ENCODE measurements at regions not wholly inside any gene's neighbourhood (a gene's known extent, or its start where the extent isn't known, plus 50 kb on each side); places are given as distances from the start of the nearest gene placed in this dataset.
"Not testable (repeated sequence)": the region's sequence is repeated elsewhere in the genome, so short reads cannot be mapped to it uniquely, and the experiment has no call there.

DNA sequence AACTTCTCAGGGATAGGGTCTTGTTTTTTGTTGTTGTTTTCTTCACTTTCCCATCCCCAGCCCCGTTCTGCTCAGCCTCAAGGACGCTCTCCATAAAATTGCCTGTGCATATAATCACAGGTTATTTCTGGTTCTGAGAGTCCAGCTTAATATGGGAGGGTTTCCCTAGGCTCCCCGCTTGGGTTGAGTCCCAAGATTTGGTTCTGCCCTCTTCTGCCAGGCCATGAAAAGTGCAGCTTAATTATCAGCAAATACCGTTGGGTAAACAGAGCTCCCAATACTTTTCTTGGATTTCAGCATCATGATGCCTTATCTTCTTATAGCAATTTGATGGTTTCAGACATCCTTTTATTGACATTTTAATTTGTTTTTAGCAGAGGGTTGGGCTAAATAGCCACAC is 75.6 kb downstream of the GRIN2B start:
- ATAC-seq, result no peak
- no peaks in the 10 kb centered on the region for H4K20me1 ChIP-seq (ENCODE audit: insufficient read depth, low read length)
- no peak overlapping the region for H2AFZ ChIP-seq (ENCODE audit: low read length)
- no peak for FAIRE-seq
- POLR2A ChIA-PET, result no interaction called here
- CTCF ChIA-PET (ENCODE audit: low intra/inter-chr PET ratio, low total read pairs), result no interaction called here
- no peak for DNase-seq (ENCODE audit: low spot score)
- no peak overlapping the region for H3K4me3 ChIP-seq (replicated peaks in 1 of 3; ENCODE audit: insufficient read depth in 1 of 3, low read depth in 2 of 3, low read length in 3 of 3)
- BruUV-seq (replicated peaks), result no TSS peak
- no peaks in the 10 kb centered on the region for H3K9me3 ChIP-seq (ENCODE audit: low read length)
- no peak overlapping the region for H3K9ac ChIP-seq (ENCODE audit: insufficient read depth, low read depth, low read length)
- H3K79me2 ChIP-seq (ENCODE audit: insufficient read depth, low read length), result no peaks in the 10 kb centered on the region
- WGBS (ENCODE audit: low lambda C conversion rate), result 2% methylated on average over 4 of the region's 4 CpGs
- intact Hi-C loops (cut with micrococcal nuclease; ENCODE audit: unreplicated experiment) (no loop called here), in situ Hi-C loops (cut with HindIII; ENCODE audit: extremely low pct_ligation_motif_present, low pct_unique_long_range_greater_than_20kb) (no loop called here)
- no peaks in the 10 kb centered on the region for H3K36me3 ChIP-seq (replicated peaks in 1 of 2; ENCODE audit: control insufficient read depth in 1 of 2, insufficient read depth in 2 of 2, low read length in 2 of 2)
- H3K4me2 ChIP-seq (ENCODE audit: low read depth, low read length), result no peak overlapping the region
- no peaks in the 10 kb centered on the region; a peak in 1 of 5 replicates for H3K27me3 ChIP-seq (ENCODE audit: control insufficient read depth in 1 of 2, insufficient read depth in 2 of 2, low read length in 2 of 2)
- no peak overlapping the region for H3K27ac ChIP-seq (ENCODE audit: extremely low read length, insufficient read depth, low read length)
- TF ChIP-seq HNRNPH1 (optimal IDR thresholded peaks at IDR 0.05; ENCODE audit: low read depth, low read length), result no peak
- no peak for TF ChIP-seq ZNF724P (CRISPR knock-in tag; IDR thresholded peaks at IDR 0.05; ENCODE audit: borderline replicate concordance)
- no peaks in the 10 kb centered on the region for H3K4me1 ChIP-seq (ENCODE audit: insufficient read depth, low read length)

DNA sequence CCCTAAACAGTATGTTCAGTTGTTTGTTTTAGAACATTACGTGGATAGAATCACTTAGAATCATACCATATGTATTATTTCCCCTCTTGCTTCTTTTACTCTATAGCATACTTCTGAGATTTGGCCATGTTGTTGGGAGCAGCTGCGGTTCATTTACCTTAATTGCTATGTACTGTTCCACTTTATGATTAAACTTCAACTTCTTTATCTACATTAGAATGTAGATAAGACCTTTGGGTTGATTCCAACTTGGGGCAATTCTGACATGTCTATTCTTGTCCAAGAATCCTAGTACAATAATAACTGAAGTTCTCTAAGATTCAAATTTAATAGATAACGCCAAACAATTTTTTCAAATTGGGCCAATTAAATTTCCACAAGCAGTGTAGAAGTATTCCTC is 80.7 kb downstream of the GRIN2B start:
- no peak overlapping the region for H3K9ac ChIP-seq (ENCODE audit: insufficient read depth, low read depth, low read length)
- no peak overlapping the region for H3K27ac ChIP-seq (ENCODE audit: extremely low read length, insufficient read depth, low read length)
- H3K27me3 ChIP-seq (ENCODE audit: control insufficient read depth in 1 of 2, insufficient read depth in 2 of 2, low read length in 2 of 2), result no peaks in the 10 kb centered on the region
- BruUV-seq (replicated peaks), result no TSS peak
- intact Hi-C loops (cut with micrococcal nuclease; ENCODE audit: unreplicated experiment) (no loop called here), in situ Hi-C loops (cut with HindIII; ENCODE audit: extremely low pct_ligation_motif_present, low pct_unique_long_range_greater_than_20kb) (no loop called here)
- ChIA-PET CTCF (ENCODE audit: low intra/inter-chr PET ratio, low total read pairs) (no interaction called here), POLR2A (no interaction called here)
- H4K20me1 ChIP-seq (ENCODE audit: insufficient read depth, low read length), result no peaks in the 10 kb centered on the region
- FAIRE-seq (no peak), ATAC-seq (no peak), DNase-seq (ENCODE audit: low spot score) (no peak)
- no peaks in the 10 kb centered on the region for H3K79me2 ChIP-seq (ENCODE audit: insufficient read depth, low read length)
- TF ChIP-seq MBNL3 (CRISPR knock-in tag; conservative IDR thresholded peaks at IDR 0.05) (no peak), AGO2 (optimal IDR thresholded peaks at IDR 0.05; ENCODE audit: low read depth, low read length) (no peak), ZBTB1 (CRISPR knock-in tag; IDR thresholded peaks at IDR 0.05; ENCODE audit: borderline replicate concordance) (no peak), SP2 (CRISPR knock-in tag; IDR thresholded peaks at IDR 0.05) (no peak), NFIB (CRISPR knock-in tag; IDR thresholded peaks at IDR 0.05; ENCODE audit: borderline replicate concordance) (no peak), NCOA5 (CRISPR knock-in tag; IDR thresholded peaks at IDR 0.05) (no peak), ZMYM4 (CRISPR knock-in tag; IDR thresholded peaks at IDR 0.05) (no peak)
- H2AFZ ChIP-seq (ENCODE audit: low read length), result no peak overlapping the region
- no peaks in the 10 kb centered on the region for H3K4me1 ChIP-seq (ENCODE audit: insufficient read depth, low read length)
- H3K4me2 ChIP-seq (ENCODE audit: low read depth, low read length), result no peak overlapping the region
- H3K9me3 ChIP-seq (ENCODE audit: low read length), result no peaks in the 10 kb centered on the region
- 19% methylated on average over 3 of the region's 3 CpGs for WGBS (ENCODE audit: low lambda C conversion rate)
- no peaks in the 10 kb centered on the region for H3K36me3 ChIP-seq (replicated peaks in 1 of 2; ENCODE audit: control insufficient read depth in 1 of 2, insufficient read depth in 2 of 2, low read length in 2 of 2)
- no peak overlapping the region for H3K4me3 ChIP-seq (replicated peaks in 1 of 3; ENCODE audit: insufficient read depth in 1 of 3, low read depth in 2 of 3, low read length in 3 of 3)

DNA sequence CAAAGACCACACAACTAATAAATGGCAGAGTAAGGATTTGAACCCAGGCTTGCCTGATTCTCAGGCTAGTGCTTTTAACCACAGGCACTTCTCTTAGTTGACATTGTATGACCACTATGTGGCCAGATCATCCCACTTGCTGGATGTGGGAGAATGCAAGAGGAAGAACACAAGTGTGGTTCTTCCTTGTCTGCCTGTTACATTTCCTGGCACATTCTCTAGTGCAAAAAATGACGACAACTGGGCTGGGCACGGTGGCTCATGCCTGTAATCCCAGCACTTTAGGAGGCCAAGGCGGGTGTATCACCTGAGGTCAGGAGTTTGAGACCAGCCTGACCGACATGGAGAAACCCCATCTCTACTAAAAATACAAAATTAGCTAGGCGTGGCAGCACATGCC is 83.0 kb downstream of the GRIN2B start:
- H3K27me3 ChIP-seq (ENCODE audit: control insufficient read depth in 1 of 2, insufficient read depth in 2 of 2, low read length in 2 of 2); DNase-seq (ENCODE audit: low spot score); H3K79me2 ChIP-seq (ENCODE audit: insufficient read depth, low read length); H3K9ac ChIP-seq (ENCODE audit: insufficient read depth, low read depth, low read length); POLR2A ChIA-PET; BruUV-seq (replicated peaks); H3K4me1 ChIP-seq (ENCODE audit: insufficient read depth, low read length); FAIRE-seq; H4K20me1 ChIP-seq (ENCODE audit: insufficient read depth, low read length); H3K4me3 ChIP-seq (replicated peaks in 1 of 3; ENCODE audit: insufficient read depth in 1 of 3, low read depth in 2 of 3, low read length in 3 of 3); ATAC-seq; intact Hi-C loops (cut with micrococcal nuclease; ENCODE audit: unreplicated experiment); H3K4me2 ChIP-seq (ENCODE audit: low read depth, low read length); CTCF ChIA-PET (ENCODE audit: low intra/inter-chr PET ratio, low total read pairs); H3K27ac ChIP-seq (ENCODE audit: extremely low read length, insufficient read depth, low read length); H3K36me3 ChIP-seq (replicated peaks in 1 of 2; ENCODE audit: control insufficient read depth in 1 of 2, insufficient read depth in 2 of 2, low read length in 2 of 2); H2AFZ ChIP-seq (ENCODE audit: low read length); H3K9me3 ChIP-seq (ENCODE audit: low read length); in situ Hi-C loops (cut with HindIII; ENCODE audit: extremely low pct_ligation_motif_present, low pct_unique_long_range_greater_than_20kb): not testable (repeated sequence)
- 4% methylated on average over 3 of the region's 5 CpGs for WGBS (ENCODE audit: low lambda C conversion rate)

All from HepG2 (cell line).